NCI-H2227 (cell line): ENCODE measurements at regions not wholly inside any gene's neighbourhood (a gene's known extent, or its start where the extent isn't known, plus 50 kb on each side); places are given as distances from the start of the nearest gene placed in this dataset.

Source experiments
- DNase-seq: peaks from one replicate; lab custom pipeline; 2025; ENCODE audit not compliant: unreplicated experiment; lab: John Stamatoyannopoulos, UW

DNA sequence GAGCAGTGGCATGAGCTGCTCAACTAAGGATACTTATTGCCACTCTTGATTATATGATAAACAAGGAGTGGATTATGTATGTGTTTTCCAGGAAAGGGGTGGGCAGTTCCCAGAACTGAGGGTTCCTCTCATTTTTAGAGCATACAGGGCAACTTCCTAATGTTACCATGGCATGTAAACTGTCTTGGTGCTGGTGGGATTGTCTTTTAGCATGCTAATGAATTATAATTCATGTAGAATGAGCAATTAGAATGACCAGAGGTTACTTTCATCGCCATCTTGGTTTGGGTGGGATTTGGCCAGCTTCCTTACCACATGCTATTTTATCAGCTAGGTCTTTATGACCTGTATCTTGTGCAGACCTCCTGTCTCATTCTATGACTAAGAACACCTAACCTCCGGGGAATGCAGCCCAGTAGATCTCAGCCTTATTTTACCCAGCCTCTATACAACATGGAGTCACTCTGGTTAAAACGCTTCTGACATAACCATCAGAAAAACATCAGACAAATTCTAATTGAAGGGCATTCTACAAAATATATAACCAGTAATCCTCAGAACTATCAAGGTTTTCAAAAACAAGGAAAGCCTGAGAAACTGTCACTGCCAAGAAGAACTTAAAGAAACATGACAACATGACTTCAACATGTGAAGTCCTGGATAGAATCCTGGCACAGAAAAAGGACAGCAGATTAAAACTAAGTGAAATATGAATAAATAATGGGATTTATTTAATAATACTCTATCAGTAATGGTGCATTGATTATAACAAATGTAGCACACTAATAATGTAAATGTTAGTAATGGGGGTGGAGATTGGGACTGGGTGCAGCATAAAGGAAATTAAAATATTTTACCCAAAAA lies 365.0 kb downstream of the SEMA3D start:
- no peak for DNase-seq

DNA sequence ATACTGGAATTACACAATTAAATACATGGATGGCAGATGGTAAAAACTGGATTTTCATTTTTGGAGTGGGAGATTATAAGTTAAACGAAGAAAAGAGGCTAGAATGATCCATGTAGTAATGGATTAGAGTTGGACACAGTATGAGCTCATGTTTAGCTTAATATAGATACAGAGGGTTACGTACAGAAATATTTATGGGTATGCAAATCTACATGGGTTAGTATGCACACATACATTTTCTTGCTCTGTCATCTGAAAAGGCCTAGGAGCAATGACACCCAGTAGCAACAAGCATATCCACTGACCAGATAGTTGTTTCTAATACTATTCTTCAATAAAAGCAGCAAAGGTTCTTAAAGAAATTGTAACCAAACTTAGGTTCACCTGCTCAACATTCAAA lies 366.4 kb downstream of the SEMA3D start:
- no peak for DNase-seq

DNA sequence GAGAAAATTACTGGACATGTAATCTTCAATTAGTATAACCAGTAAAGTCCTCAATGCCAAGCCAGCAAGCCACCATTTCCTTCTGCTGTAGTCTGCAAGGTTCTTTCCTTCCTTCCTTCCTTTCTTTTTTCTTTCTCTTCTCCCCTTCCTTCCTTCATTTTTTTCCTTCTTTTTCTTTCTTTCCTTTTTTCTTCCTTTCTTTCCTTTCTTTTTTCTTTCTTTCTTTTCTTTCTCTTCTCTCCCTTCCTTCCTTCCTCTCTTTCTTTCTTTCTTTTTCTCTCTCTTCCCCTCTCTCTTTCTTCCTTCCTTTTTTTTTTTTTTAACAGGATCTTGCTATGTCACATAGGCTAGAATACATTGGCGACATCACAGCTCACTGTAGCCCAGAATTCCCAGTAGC lies 369.8 kb downstream of the SEMA3D start:
- DNase-seq: no peak

DNA sequence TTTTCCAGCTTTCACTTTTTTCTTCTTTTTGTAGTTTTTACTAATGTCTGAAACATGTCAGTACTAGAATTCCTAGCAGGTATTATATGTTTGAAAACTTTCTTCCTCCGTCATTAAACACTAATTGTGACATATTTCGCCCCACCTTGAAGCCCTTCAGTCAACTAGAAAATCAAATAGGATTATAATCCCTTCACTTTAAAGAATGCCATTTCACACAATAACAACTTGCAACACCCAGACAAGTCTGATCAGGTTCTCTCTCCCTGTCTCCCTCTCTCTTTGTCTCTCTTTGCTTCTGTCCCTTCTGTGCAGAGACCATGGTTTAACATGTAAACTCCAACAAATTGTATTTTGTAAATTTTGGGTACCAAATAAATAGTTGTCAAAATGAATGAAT lies 373.5 kb downstream of the SEMA3D start:
- no peak for DNase-seq

- DNase-seq: no peak
Observed at GRCh38 chr7:84812021-84812420, 374.8 kb downstream of the SEMA3D start.

GRCh38 chr7:84811362-84811761 lies 375.5 kb downstream of the SEMA3D start:
- no peak for DNase-seq

GRCh38 chr7:84809877-84810276 lies 377.0 kb downstream of the SEMA3D start:
- no peak for DNase-seq

- no peak for DNase-seq
Observed at GRCh38 chr7:84803979-84804378, 382.9 kb downstream of the SEMA3D start.

DNA sequence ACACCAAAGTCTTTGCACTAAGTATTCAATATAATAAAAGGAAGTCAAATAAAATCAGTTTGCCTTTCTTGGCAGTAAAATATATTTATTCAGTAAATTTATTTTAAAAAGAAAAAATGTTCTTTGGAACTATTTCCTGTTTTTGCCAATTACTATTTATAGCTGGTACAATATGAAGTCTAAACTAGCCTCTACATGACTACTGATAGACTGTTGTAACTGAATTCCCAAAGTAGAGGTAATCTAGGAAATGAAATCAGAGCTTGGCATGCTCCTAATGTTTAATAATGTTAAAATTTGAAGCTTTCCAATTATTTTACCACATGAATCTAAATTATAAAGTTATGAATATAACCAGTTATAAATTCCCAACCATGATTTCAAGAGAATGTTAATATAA lies 385.5 kb downstream of the SEMA3D start:
- no peak for DNase-seq

DNA sequence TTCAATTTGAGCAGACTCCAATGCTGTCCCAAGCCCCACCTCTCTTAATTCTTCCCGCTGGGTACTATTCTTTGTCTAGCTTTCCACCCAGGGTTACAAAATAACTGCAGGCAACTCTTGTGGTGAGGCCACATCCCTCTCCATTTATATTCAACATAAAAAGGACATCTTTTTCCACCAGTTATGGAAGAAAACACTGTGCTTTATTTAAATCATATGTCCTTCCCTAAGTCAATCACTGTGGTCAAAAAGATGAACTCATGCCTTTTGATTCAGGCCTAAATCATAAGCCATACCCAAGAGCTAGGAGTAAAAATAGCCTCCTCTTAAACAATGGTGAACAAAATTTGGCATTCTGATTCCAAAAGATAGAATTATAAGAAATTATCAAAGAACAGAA lies 386.0 kb downstream of the SEMA3D start:
- no peak for DNase-seq

DNA sequence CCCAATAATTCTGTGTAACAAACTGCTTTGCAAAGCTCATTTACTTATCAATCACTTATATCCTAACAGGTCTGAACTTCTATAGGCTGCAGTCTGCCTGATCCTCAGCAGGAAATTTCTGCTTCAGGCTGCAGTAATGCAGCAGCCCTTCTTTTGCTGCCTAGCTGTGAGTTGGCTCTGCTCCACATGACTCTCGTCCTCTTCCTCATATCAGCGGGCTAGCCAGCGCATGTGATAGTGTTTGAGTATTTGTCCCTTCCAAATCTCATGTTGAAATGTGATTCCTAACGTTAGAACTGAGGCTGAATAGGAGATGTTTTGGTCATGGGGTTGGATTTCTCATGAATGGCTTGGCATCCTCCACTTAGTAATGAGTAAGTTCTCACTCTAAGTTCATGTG lies 387.8 kb downstream of the SEMA3D start:
- DNase-seq: no peak

DNA sequence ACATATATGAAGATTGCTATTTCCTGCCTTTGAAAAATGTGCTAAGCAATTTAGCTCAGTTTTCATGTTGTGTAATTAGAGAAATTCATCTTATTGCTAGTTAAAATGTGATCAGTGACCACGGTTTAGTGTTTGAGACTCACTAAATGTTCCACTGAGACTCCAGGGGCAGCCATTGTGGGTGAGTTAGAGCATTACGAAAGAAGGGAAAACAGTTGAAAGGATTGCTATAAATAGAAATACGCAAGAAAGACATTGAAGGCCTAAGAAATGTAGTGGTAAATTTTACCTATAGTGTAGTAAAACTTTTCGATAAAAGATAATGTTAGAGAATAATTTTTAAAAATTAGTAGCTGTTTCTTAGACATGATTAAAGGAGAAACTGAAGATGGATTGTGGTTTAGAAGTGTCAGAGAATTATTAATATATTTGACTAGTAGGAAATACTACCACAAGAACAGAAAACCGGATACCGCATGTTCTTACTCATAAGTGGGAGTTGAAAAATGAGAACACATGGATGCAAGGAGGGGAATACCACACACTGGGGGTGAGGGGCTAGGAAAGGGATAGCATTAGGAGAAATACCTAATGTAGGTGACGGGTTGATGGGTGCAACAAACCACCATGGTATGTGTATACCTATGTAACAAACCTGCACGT lies 394.5 kb downstream of the SEMA3D start:
- no peak for DNase-seq

- no peak for DNase-seq
Observed at GRCh38 chr7:84790882-84791281, 396.0 kb downstream of the SEMA3D start.

GRCh38 chr7:84786073-84786472 lies 400.8 kb downstream of the SEMA3D start:
- DNase-seq: no peak

- DNase-seq: no peak
Observed at GRCh38 chr7:84784450-84784849, 402.4 kb downstream of the SEMA3D start.

- no peak for DNase-seq
Observed at GRCh38 chr7:84783141-84783778, 403.6 kb downstream of the SEMA3D start.

DNA sequence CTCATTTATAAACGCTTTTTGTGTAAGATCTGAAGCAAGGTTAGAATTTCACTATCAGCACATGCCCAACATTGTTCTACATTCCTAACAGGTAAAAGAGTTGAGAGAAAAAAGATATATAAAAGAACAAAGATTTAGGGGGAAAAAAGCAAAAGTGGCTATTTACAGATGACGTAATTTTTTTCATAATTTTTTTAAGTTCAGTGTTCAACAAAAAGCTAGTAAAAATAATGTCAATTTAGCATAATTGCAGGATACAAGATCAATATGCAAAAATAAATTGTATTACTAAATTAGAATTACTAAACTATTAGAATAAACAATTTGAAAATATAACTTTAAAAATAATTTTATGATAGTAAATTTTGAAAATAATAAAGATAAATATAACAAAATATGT lies 405.0 kb downstream of the SEMA3D start:
- DNase-seq: no peak

DNA sequence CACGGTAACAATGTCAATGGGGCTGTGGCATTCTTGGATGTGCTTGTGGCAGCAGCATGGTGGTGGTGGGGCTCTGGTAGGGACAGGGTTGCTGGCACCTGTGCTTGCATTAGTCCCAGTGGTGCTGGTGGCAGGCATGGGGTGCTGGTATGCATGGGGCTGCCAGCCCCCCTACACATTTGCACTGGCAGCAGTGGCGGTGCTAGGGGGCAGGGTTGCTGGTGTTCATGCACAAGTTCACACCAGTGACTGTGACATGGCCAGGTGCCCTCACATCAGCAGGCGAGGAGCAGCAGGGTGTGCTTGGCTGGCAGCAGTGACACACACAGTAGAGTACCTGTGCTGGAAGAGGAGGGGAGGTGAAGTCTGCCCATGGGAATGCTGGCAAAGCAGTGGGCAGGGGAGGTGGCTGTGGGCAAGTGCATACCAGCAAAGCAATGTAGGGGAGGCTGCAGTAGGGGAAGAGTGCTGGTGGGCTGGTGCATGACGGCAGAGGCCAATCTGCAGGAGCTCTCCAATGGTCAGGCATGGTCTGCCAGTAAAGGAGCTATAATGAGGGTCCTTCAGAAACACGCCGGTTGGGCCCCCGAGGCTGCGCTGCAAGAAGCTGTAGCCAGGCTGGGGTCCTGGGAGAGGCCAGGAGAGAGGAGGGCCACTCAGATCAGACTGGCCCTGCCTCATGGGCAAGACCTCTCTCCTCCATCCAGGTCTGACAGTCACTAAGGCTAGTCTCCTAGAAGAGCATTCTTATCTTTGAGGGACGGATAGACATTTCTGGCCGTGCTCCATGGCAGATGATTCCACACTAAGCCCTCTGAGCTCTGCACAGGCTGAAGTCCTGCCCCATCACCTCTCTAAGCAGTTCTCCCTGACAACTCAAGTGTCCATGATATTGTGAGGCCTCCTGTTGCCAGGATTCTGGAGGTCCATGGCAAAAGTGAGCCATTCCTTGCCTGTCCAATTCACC lies 406.4 kb downstream of the SEMA3D start:
- DNase-seq: no peak

GRCh38 chr7:84757761-84758160 lies 429.1 kb downstream of the SEMA3D start:
- DNase-seq: no peak

GRCh38 chr7:84746353-84746752 lies 440.5 kb downstream of the SEMA3D start:
- no peak for DNase-seq

DNA sequence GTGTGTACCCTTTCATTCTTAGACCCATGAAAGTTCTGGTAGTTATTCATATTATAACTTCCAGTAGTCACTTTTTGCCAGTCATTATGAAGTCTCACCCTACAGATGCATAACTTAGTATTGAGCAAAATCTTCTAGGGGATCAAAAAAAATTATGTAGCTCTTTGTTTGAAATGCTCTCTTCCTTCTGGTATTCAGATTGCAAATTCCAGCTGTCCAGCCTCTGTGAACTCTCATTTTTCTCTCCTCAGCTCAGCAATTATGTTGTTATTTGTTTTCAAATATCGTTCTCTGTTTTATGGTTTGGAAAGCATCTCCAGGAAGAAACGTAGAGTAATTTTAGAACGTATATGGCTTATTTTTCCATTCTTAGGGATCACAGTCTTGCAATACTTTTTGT lies 442.5 kb downstream of the SEMA3D start:
- DNase-seq: no peak
